Stimulated activated CD4-positive, alpha-beta T cell treated with anti-CD3 and anti-CD28 coated beads, TNF-alpha, amount 100 ng/mL, for 24 hours (primary cell): ENCODE measurements at regions not wholly inside any gene's neighbourhood (a gene's known extent, or its start where the extent isn't known, plus 50 kb on each side); places are given as distances from the start of the nearest gene placed in this dataset.
"Not testable (repeated sequence)": the region's sequence is repeated elsewhere in the genome, so short reads cannot be mapped to it uniquely, and the experiment has no call there.

Experiments
- DNase-seq, 3 experiments: peaks; one replicate each; pipeline ENCODE4 v3.0.0-alpha.2; 2020; ENCODE audit warnings: low read depth in 3 of 3

- no peak for DNase-seq
These were observed 87.9 kb upstream of the CNKSR3 start for GRCh38 chr6:154598399-154598798.

GRCh38 chr6:154602296-154602695 lies 91.8 kb upstream of the CNKSR3 start:
- no peak for DNase-seq

GRCh38 chr6:154602708-154603107 lies 92.2 kb upstream of the CNKSR3 start:
- DNase-seq, result no peak

- no peak for DNase-seq
These were observed 93.6 kb upstream of the CNKSR3 start for GRCh38 chr6:154604119-154604518.

- DNase-seq, result peak in 1 of 3 experiments; percentile 43
These were observed 94.8 kb upstream of the CNKSR3 start for GRCh38 chr6:154605178-154605881.

- no peak for DNase-seq
These were observed 95.4 kb upstream of the CNKSR3 start for GRCh38 chr6:154605882-154606370.

GRCh38 chr6:154606457-154606856 lies 96.0 kb upstream of the CNKSR3 start:
- peak; percentile 64 to 92 (median 85) for DNase-seq

- no peak for DNase-seq
These were observed 96.4 kb upstream of the CNKSR3 start for GRCh38 chr6:154606860-154607259.

- DNase-seq, result no peak
These were observed 100.8 kb upstream of the CNKSR3 start for GRCh38 chr6:154611241-154611640.

- no peak for DNase-seq
These were observed 101.4 kb upstream of the CNKSR3 start for GRCh38 chr6:154611847-154612246.

- no peak for DNase-seq
These were observed 102.7 kb upstream of the CNKSR3 start for GRCh38 chr6:154613137-154613676.

GRCh38 chr6:154614101-154614500 lies 103.6 kb upstream of the CNKSR3 start:
- no peak for DNase-seq

GRCh38 chr6:154614641-154615040 lies 104.2 kb upstream of the CNKSR3 start:
- DNase-seq, result no peak

GRCh38 chr6:154615483-154616025 lies 105.1 kb upstream of the CNKSR3 start:
- no peak for DNase-seq

GRCh38 chr6:154617175-154617574 lies 106.7 kb upstream of the CNKSR3 start:
- no peak for DNase-seq

GRCh38 chr6:154619146-154619545 lies 108.7 kb upstream of the CNKSR3 start:
- no peak for DNase-seq

GRCh38 chr6:154621686-154622085 lies 111.2 kb upstream of the CNKSR3 start:
- no peak for DNase-seq

- DNase-seq, result no peak
These were observed 110.4 kb upstream of the SCAF8 start for GRCh38 chr6:154622618-154623336.

- DNase-seq, result no peak
These were observed 109.8 kb upstream of the SCAF8 start for GRCh38 chr6:154623391-154623790.

- no peak for DNase-seq
These were observed 109.1 kb upstream of the SCAF8 start for GRCh38 chr6:154624038-154624599.

GRCh38 chr6:154624727-154625126 lies 108.5 kb upstream of the SCAF8 start:
- DNase-seq, result not testable (repeated sequence)

- DNase-seq, result no peak
These were observed 107.5 kb upstream of the SCAF8 start for GRCh38 chr6:154625721-154626120.
